HG03095 (cell line): ENCODE measurements at regions not wholly inside any gene's neighbourhood (a gene's known extent, or its start where the extent isn't known, plus 50 kb on each side); places are given as distances from the start of the nearest gene placed in this dataset.
"Not testable (repeated sequence)": the region's sequence is repeated elsewhere in the genome, so short reads cannot be mapped to it uniquely, and the experiment has no call there.

ENCODE experiments used
- ATAC-seq: cut with Tn5 transposase; IDR thresholded peaks from one replicate; pipeline ENCODE4 v1.9.1; 2021; ENCODE audit warnings: moderate library complexity; ENCODE audit not compliant: unreplicated experiment

DNA sequence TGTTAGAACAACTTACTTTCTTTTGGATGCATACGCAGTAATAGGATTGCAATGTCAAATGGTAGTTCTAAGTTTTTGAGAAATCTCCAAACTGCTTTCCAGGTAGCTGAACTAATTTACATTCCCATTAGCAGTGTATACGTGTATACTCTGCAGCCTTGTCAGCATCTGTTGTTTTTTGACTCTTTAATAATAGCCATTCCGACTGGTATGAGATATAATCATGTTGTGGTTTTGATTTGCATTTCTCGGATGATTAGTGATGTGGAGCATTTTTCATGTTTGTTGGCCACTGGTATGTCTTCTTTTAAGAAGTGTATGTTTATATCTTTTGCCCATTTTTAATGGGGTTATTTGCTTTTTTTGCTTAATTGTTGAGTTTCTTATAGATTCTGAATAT is 76.9 kb upstream of the HNRNPA1L2 start:
- peak; percentile 76 for ATAC-seq

DNA sequence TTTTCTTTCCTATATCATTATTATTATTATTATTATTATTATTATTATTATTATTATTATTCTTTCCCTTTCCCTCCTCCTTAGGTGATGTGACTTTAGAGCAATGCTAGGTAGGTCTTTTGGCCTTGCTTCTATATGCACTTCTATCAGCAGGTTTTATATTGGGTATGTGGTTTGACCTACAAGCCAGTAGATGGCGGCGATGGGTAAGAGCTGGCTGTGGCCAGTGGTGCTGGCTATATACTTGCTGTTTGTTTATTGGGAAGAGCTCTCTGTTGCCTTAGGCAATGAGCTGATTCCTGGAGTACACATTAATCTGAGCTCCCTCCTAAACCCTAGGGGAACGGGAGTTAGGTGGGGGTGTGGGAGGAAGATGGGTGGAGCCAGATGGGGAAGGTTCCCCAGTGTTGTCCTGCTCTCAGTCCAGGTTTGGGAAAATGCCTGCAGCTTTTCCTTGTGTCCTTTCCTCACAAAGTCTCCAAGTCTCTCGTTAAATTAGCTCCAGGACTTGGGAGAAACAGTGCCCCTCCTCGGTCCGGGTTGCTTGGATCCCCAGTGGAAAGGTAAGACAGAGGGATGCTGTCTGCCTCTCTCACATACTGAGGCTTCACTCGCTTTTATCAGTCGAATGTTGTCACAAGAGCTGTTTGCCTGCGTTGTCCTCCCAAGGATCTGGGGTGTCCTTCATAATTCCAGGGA is 72.2 kb upstream of the HNRNPA1L2 start:
- peak; percentile 82 for ATAC-seq

DNA sequence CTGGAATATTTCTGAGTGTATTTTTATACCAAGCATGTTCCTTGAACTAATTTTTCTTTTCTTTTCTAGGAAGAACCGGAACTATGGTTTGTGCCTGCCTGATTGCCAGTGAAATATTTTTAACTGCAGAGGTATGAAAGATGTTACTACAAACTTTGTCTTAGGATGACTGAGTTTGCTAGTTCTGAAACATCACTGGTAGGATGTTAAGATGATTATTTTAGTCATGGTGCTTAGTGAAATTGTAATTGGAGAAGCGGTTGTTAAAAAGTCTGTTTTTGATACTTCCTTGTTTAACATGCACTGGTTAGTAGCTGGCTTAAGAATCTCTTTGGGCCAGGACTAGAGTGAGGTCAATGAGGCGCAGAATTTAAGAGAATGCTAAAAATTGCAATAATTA is 71.1 kb upstream of the HNRNPA1L2 start:
- ATAC-seq = not testable (repeated sequence)

DNA sequence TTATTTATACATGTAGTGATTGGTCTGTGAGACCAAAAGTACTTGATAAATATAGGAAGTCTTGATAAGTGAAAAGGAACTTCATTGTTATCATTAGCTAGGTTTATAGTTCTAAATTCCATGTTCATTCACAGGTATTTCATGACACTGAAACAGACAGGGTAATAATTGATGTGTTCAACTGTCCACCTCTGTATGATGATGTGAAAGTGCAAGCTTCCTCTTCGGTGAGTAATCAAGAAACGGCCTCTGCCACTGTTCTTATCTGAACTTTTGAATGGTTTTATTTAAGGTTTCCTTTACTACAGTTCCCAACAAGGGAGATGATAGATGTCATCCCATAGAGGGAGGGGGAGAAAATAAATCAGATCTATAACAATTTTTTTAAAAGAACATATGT is 59.3 kb upstream of the HNRNPA1L2 start:
- peak; percentile 98 for ATAC-seq
